ENCODE measurements at regions not wholly inside any gene's neighbourhood (a gene's known extent, or its start where the extent isn't known, plus 50 kb on each side); places are given as distances from the start of the nearest gene placed in this dataset.

DNA sequence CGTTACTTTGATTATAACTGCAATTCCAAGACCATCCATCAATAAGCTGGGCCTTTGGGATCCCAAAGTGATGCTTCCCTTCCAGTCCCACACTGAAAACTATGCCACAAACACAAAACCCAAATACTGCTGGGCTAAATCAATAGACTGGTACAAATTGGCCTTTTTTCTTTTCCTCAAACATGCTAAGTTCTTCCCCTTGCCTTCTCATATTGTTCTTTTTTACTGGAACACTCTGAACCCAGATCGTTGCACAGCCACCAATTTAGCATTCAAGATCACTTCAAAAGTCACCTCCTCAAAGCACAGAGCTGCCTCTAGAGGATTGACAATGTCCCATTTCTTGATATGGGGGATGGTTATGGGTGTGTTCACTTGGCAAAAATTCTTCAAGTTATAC is 66.0 kb downstream of the ACTL7B start:
- in situ Hi-C loops (cut with MboI; ENCODE audit: low pct_ligation_motif_present in 1 of 4, low pct_unique_long_range_greater_than_20kb in 1 of 4, low sequenced_read_pairs in 3 of 4) (no loop called here), intact Hi-C loops (cut with DNase I; ENCODE audit: low total_unique reads) (no loop called here)
- H3K9me3 ChIP-seq: no peaks in the 10 kb centered on the region
- H3K27me3 ChIP-seq: no peaks in the 10 kb centered on the region
- TF ChIP-seq, protein P1, sequence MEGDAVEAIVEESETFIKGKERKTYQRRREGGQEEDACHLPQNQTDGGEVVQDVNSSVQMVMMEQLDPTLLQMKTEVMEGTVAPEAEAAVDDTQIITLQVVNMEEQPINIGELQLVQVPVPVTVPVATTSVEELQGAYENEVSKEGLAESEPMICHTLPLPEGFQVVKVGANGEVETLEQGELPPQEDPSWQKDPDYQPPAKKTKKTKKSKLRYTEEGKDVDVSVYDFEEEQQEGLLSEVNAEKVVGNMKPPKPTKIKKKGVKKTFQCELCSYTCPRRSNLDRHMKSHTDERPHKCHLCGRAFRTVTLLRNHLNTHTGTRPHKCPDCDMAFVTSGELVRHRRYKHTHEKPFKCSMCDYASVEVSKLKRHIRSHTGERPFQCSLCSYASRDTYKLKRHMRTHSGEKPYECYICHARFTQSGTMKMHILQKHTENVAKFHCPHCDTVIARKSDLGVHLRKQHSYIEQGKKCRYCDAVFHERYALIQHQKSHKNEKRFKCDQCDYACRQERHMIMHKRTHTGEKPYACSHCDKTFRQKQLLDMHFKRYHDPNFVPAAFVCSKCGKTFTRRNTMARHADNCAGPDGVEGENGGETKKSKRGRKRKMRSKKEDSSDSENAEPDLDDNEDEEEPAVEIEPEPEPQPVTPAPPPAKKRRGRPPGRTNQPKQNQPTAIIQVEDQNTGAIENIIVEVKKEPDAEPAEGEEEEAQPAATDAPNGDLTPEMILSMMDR (IDR thresholded peaks at IDR 0.05): no peak
- TF ChIP-seq POLR2AphosphoS5 (IDR thresholded peaks at IDR 0.05) (no peak), EP300 (IDR thresholded peaks at IDR 0.05; ENCODE audit: low read depth) (no peak), POLR2A (IDR thresholded peaks at IDR 0.05) (no peak)
- no peak for DNase-seq
- WGBS, 2 donors (ENCODE audit: low coverage in 1 of 2): 42 to 78% methylated on average over 2 of the region's 2 CpGs
- H3K4me3 ChIP-seq: no peak overlapping the region
- H3K27ac ChIP-seq: no peak overlapping the region
- H3K4me1 ChIP-seq: peaks cover 0 to 4% (median 0%) of the 10 kb centered on the region in 4 donors
- H3K36me3 ChIP-seq: no peaks in the 10 kb centered on the region

DNA sequence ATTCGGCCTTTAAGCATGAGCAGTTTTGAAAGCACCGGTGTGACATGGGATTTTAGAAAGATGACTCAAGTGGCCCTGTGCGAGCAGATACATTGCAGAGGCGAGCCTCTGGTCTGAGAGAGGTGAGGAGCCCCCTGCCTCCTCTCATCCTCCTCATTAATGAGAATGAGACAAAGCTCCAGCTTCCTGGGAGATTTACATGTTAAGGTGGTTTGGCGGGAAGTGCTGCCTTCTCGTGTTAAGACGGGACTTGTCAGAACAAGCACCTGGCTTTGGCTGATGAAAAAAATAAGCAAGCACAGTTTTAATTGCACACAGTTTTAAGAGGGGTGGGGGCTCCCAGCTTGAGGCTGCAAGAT is 68.1 kb downstream of the ACTL7B start:
- H3K4me3 ChIP-seq: no peak overlapping the region
- no peaks in the 10 kb centered on the region for H3K9me3 ChIP-seq
- no peaks in the 10 kb centered on the region for H3K27me3 ChIP-seq
- H3K4me1 ChIP-seq: peaks cover 0 to 11% (median 0%) of the 10 kb centered on the region in 4 donors
- H3K27ac ChIP-seq: no peak overlapping the region
- no peaks in the 10 kb centered on the region for H3K36me3 ChIP-seq
- no peak for DNase-seq
- intact Hi-C loops (cut with DNase I; ENCODE audit: low total_unique reads): no loop called here
- WGBS, 2 donors (ENCODE audit: low coverage in 1 of 2): 81 to 100% methylated on average over 2 to 7 of the region's 7 CpGs
- in situ Hi-C loops (cut with MboI; ENCODE audit: low pct_ligation_motif_present in 1 of 4, low pct_unique_long_range_greater_than_20kb in 1 of 4, low sequenced_read_pairs in 3 of 4): no loop called here
- TF ChIP-seq, protein P1 (IDR thresholded peaks at IDR 0.05): no peak
- TF ChIP-seq POLR2A (IDR thresholded peaks at IDR 0.05): no peak
- no peak for TF ChIP-seq EP300 (IDR thresholded peaks at IDR 0.05; ENCODE audit: low read depth)
- TF ChIP-seq POLR2AphosphoS5 (IDR thresholded peaks at IDR 0.05): no peak

DNA sequence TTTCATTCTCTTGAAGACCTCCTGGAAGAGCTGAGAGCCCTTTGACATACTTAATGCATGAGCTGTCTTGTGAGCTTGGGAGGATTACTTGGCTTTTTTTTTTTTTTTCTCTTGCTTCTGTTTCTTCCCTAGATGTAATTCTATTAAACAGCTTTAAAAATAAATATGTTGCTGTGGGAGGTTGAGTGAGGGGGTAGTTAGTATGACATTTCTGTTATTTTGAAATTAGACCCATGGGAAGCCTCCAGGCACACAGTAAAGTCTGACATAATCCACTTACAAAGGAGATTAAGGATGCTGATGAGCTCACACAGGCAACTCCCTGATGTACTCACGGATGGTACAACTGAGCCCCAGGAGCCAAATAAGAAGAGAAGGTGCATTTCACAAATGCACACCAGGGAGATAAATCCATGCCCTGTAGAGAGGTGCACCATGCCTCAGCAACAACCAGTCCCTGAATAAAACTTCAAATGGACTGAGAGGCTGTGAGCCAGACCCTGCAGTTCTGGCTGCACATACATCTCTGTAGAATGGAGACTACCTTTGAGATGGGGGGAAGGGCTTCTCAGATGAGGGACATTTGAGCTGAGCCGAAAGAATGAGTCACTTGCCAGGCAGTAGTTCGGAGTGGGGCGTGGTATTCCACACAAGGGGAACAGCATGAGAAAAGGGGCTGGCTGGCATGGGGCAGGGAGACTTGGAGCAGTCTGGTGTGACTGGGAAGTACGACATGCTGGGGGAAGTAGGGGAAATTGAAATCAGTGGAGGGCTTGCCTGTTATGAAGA is 68.7 kb downstream of the ACTL7B start:
- no peak for DNase-seq
- H3K27ac ChIP-seq: no peak overlapping the region
- in situ Hi-C loops (cut with MboI; ENCODE audit: low pct_ligation_motif_present in 1 of 4, low pct_unique_long_range_greater_than_20kb in 1 of 4, low sequenced_read_pairs in 3 of 4) (no loop called here), intact Hi-C loops (cut with DNase I; ENCODE audit: low total_unique reads) (no loop called here)
- WGBS, 2 donors (ENCODE audit: low coverage in 1 of 2): 65 to 77% methylated on average over 2 to 5 of the region's 5 CpGs
- no peak overlapping the region for H3K4me3 ChIP-seq
- no peaks in the 10 kb centered on the region for H3K27me3 ChIP-seq
- no peak for TF ChIP-seq EP300 (IDR thresholded peaks at IDR 0.05; ENCODE audit: low read depth)
- TF ChIP-seq POLR2A (IDR thresholded peaks at IDR 0.05): no peak
- TF ChIP-seq POLR2AphosphoS5 (IDR thresholded peaks at IDR 0.05): no peak
- TF ChIP-seq, protein P1 (IDR thresholded peaks at IDR 0.05): no peak
- H3K36me3 ChIP-seq: no peaks in the 10 kb centered on the region
- no peaks in the 10 kb centered on the region for H3K9me3 ChIP-seq
- peaks cover 0 to 11% (median 0%) of the 10 kb centered on the region in 4 donors for H3K4me1 ChIP-seq

DNA sequence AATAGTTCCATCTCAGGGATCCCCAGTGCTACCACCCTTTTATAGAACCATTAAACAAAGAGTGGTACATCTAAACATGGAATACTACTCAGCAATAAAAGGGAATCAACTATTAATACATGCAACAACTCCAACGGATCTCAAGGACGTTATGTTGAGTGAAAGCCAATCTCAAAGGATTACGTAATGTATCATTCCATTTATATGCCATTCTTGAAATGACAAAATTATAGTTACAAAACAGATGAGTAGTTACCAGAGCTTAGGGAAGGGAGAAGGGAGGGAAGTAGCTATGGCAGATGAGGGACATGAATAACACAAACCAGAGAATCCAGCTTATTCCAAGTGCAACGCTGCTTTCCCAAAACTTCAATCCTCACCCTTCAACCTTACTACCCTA is 69.5 kb downstream of the ACTL7B start:
- WGBS, 2 donors (ENCODE audit: low coverage in 1 of 2): 52 to 66% methylated on average over 4 of the region's 4 CpGs
- Histone ChIP-seq H3K4me1 (peaks cover 0 to 16% (median under 1%) of the 10 kb centered on the region in 4 donors), H3K36me3 (no peaks in the 10 kb centered on the region), H3K27ac (no peak overlapping the region), H3K4me3 (no peak overlapping the region), H3K9me3 (no peaks in the 10 kb centered on the region), H3K27me3 (no peaks in the 10 kb centered on the region)
- intact Hi-C loops (cut with DNase I; ENCODE audit: low total_unique reads): no loop called here
- in situ Hi-C loops (cut with MboI; ENCODE audit: low pct_ligation_motif_present in 1 of 4, low pct_unique_long_range_greater_than_20kb in 1 of 4, low sequenced_read_pairs in 3 of 4): no loop called here
- no peak for DNase-seq
- TF ChIP-seq POLR2AphosphoS5 (IDR thresholded peaks at IDR 0.05): no peak
- no peak for TF ChIP-seq POLR2A (IDR thresholded peaks at IDR 0.05)
- TF ChIP-seq EP300 (IDR thresholded peaks at IDR 0.05; ENCODE audit: low read depth): no peak
- TF ChIP-seq, protein P1 (IDR thresholded peaks at IDR 0.05): no peak

Data from transverse colon (tissue), 4 donors.